Right lobe of liver (tissue), 6 donors: ENCODE measurements at regions not wholly inside any gene's neighbourhood (a gene's known extent, or its start where the extent isn't known, plus 50 kb on each side); places are given as distances from the start of the nearest gene placed in this dataset.

Experiments used
- ATAC-seq, 4 donors: fragments of 200-7000 bp; cut with Tn5 transposase; one replicate each; pipeline ENCODE4 v1.9.1; 2020; ENCODE audit warnings: mild to moderate bottlenecking in 4 of 4, moderate library complexity in 4 of 4
- DNase-seq, 3 donors: peaks; one replicate each; pipeline ENCODE4 v3.0.0-alpha.2; 2020
- H3K27ac ChIP-seq, 3 donors: fragments of 200-600 bp; one replicate each; pipeline ENCODE4 v1.8.0; 2022
- H3K27me3 ChIP-seq, 2 donors: fragments of 200-600 bp; one replicate each; pipeline ENCODE4 v1.8.0; 2022
- H3K36me3 ChIP-seq, 4 donors: fragments of 200-600 bp; sonication (generic) in 1 of 4; one replicate each; pipeline versions ENCODE4 v1.5.1 to v1.8.0; 2017 to 2022; ENCODE audit warnings: control low read depth in 1 of 4
- H3K4me1 ChIP-seq, 4 donors: fragments of 200-600 bp; sonication (generic) in 1 of 4; one replicate each; pipeline versions ENCODE4 v1.5.1 to v1.8.0; 2017 to 2022; ENCODE audit warnings: control low read depth in 1 of 4
- H3K4me3 ChIP-seq, 3 donors: fragments of 200-600 bp; one replicate each; pipeline ENCODE4 v1.8.0; 2022
- H3K9me3 ChIP-seq, 4 donors: fragments of 200-600 bp; sonication (generic) in 1 of 4; one replicate each; pipeline versions ENCODE4 v1.5.1 to v1.8.0; 2017 to 2022; ENCODE audit warnings: control low read depth in 1 of 4
- CTCF ChIP-seq, 4 donors: fragments of 200-600 bp in 3 of 4; fragments of 450-650 bp in 1 of 4; IDR thresholded peaks; one replicate each; pipeline versions ENCODE4 v1.5.1 to v1.8.0; 2016 to 2022; ENCODE audit warnings: antibody characterized with exemption in 4 of 4, mild to moderate bottlenecking in 2 of 4
- POLR2A ChIP-seq: fragments of 450-650 bp; IDR thresholded peaks from one replicate; pipeline ENCODE4 v1.6.1; 2017; ENCODE audit warnings: antibody characterized with exemption, mild to moderate bottlenecking
- WGBS: methylation state at CpG from one replicate; pipeline ENCODE4 v1.1.6; 2018; ENCODE audit warnings: low coverage, low lambda C conversion rate; ENCODE audit not compliant: insufficient coverage; ENCODE audit errors: missing lambda C conversion rate; 5-methylcytosine and 5-hydroxymethylcytosine counted together
- intact Hi-C, 2 donors: fragments of 100-400 bp; cut with DNase I; formaldehyde crosslinking; loops; one replicate each; pipeline versions ENCODE4 v1.11.2 to v1.14.1; 2022
- donor health status: DM: no; HTN: yes; CAD: no.
- donor health status: DM: no; HTN: no; CAD: no.
- donor health status: DM: no; HTN: no; CAD: no.
- donor health status: DM: no; HTN: yes; CAD: no.
- donor health status: DM: no; HTN: yes; CAD: no.

- H3K27ac ChIP-seq = no peak overlapping the region
These were observed 155.2 kb upstream of the ZC3H12C start for GRCh38 chr11:109937968-109938367.

GRCh38 chr11:109939166-109939810 is 153.9 kb upstream of the ZC3H12C start:
- peak in 1 of 3 donors; percentile 57 for DNase-seq
- no peak overlapping the region for H3K27ac ChIP-seq
- 0% methylated on average over 1 of the region's 1 CpG for WGBS
- H3K36me3 ChIP-seq = no peaks in the 10 kb centered on the region
- no peaks in the 10 kb centered on the region for H3K27me3 ChIP-seq
- peak; percentile 88 to 96 (median 89) for ATAC-seq
- intact Hi-C loops = no loop called here
- no peaks in the 10 kb centered on the region for H3K9me3 ChIP-seq
- H3K4me1 ChIP-seq = no peaks in the 10 kb centered on the region
- TF ChIP-seq CTCF (IDR thresholded peaks at IDR 0.05) = peak; percentile 56 to 64 (median 62)
- TF ChIP-seq POLR2A = no peak
- no peak overlapping the region for H3K4me3 ChIP-seq

More at GRCh38 chr11:109937968-109938367, 155.2 kb upstream of the ZC3H12C start:
- H3K9me3 ChIP-seq = no peaks in the 10 kb centered on the region
- H3K4me1 ChIP-seq = no peaks in the 10 kb centered on the region
- no peaks in the 10 kb centered on the region for H3K36me3 ChIP-seq
- no peak for DNase-seq
- intact Hi-C loops = no loop called here
- no peak overlapping the region for H3K4me3 ChIP-seq
- TF ChIP-seq CTCF (IDR thresholded peaks at IDR 0.05) (no peak), POLR2A (no peak)
- H3K27me3 ChIP-seq = no peaks in the 10 kb centered on the region
- no peak for ATAC-seq

- TF ChIP-seq POLR2A = no peak
- TF ChIP-seq CTCF (IDR thresholded peaks at IDR 0.05) = no peak
- ATAC-seq = no peak
- Histone ChIP-seq H3K4me1 (no peaks in the 10 kb centered on the region), H3K9me3 (no peaks in the 10 kb centered on the region), H3K4me3 (no peak overlapping the region), H3K27ac (no peak overlapping the region), H3K27me3 (no peaks in the 10 kb centered on the region), H3K36me3 (no peaks in the 10 kb centered on the region)
- 54% methylated on average over 8 of the region's 8 CpGs for WGBS
- intact Hi-C loops = no loop called here
- no peak for DNase-seq
These were observed 152.4 kb upstream of the ZC3H12C start for GRCh38 chr11:109940816-109941215.

- DNase-seq = no peak
- Histone ChIP-seq H3K36me3 (no peaks in the 10 kb centered on the region), H3K27ac (no peak overlapping the region), H3K9me3 (no peaks in the 10 kb centered on the region), H3K4me1 (no peaks in the 10 kb centered on the region), H3K27me3 (no peaks in the 10 kb centered on the region), H3K4me3 (peak overlapping the region in 2 of 3 donors; percentile 9 to 33)
- WGBS = 36% methylated on average over 6 of the region's 6 CpGs
- TF ChIP-seq CTCF (IDR thresholded peaks at IDR 0.05) (no peak), POLR2A (no peak)
- intact Hi-C loops = no loop called here
- peak; percentile 28 to 55 (median 47) for ATAC-seq
These were observed 147.4 kb upstream of the ZC3H12C start for GRCh38 chr11:109945626-109946321.
